ENCODE measurements at regions not wholly inside any gene's neighbourhood (a gene's known extent, or its start where the extent isn't known, plus 50 kb on each side); places are given as distances from the start of the nearest gene placed in this dataset.
A peak's percentile ranks its signal among the peaks of the same experiment; 100 is the strongest.

GRCh38 chr4:126871810-126872209, 760.9 kb upstream of the INTU start:
- no peak for DNase-seq (ENCODE audit: low read depth)
- H3K4me3 ChIP-seq (ENCODE audit: control insufficient read depth, low read depth, low read length), result no peak overlapping the region

GRCh38 chr4:126874533-126874932, 758.2 kb upstream of the INTU start:
- H3K4me3 ChIP-seq (ENCODE audit: control insufficient read depth, low read depth, low read length), result no peak overlapping the region
- DNase-seq (ENCODE audit: low read depth), result no peak
- TF ChIP-seq, protein P1, sequence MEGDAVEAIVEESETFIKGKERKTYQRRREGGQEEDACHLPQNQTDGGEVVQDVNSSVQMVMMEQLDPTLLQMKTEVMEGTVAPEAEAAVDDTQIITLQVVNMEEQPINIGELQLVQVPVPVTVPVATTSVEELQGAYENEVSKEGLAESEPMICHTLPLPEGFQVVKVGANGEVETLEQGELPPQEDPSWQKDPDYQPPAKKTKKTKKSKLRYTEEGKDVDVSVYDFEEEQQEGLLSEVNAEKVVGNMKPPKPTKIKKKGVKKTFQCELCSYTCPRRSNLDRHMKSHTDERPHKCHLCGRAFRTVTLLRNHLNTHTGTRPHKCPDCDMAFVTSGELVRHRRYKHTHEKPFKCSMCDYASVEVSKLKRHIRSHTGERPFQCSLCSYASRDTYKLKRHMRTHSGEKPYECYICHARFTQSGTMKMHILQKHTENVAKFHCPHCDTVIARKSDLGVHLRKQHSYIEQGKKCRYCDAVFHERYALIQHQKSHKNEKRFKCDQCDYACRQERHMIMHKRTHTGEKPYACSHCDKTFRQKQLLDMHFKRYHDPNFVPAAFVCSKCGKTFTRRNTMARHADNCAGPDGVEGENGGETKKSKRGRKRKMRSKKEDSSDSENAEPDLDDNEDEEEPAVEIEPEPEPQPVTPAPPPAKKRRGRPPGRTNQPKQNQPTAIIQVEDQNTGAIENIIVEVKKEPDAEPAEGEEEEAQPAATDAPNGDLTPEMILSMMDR (conservative IDR thresholded peaks at IDR 0.05; ENCODE audit: control insufficient read depth, insufficient read depth, low read depth, low read length), result no peak

More at GRCh38 chr4:126871810-126872209, 760.9 kb upstream of the INTU start:
- TF ChIP-seq, protein P1 (conservative IDR thresholded peaks at IDR 0.05; ENCODE audit: control insufficient read depth, insufficient read depth, low read depth, low read length), result no peak

DNA sequence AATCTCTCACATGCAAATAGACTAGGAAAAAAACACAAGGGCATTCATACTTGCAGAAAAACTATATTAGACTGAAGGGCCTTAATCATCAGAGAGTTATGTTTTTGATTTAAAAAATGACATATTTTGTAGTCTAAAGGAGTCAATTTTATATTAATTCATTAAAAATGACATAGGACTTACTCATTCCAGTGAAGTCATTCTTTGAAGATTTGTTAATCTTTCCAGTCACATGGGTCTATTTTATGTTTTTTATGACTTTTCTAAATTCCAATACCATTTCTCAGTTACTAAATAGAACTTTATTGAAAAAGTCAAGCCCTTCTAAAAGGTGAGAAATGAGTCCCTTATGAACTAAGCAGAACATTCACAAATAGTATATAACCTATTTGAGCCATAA, 743.8 kb upstream of the INTU start:
- peak; percentile 71 for DNase-seq (ENCODE audit: low read depth)
- TF ChIP-seq, protein P1 (conservative IDR thresholded peaks at IDR 0.05; ENCODE audit: control insufficient read depth, insufficient read depth, low read depth, low read length), result no peak
- H3K4me3 ChIP-seq (ENCODE audit: control insufficient read depth, low read depth, low read length), result no peak overlapping the region

GRCh38 chr4:126890383-126890782, 742.4 kb upstream of the INTU start:
- H3K4me3 ChIP-seq (ENCODE audit: control insufficient read depth, low read depth, low read length), result no peak overlapping the region
- no peak for DNase-seq (ENCODE audit: low read depth)
- TF ChIP-seq, protein P1 (conservative IDR thresholded peaks at IDR 0.05; ENCODE audit: control insufficient read depth, insufficient read depth, low read depth, low read length), result no peak

DNA sequence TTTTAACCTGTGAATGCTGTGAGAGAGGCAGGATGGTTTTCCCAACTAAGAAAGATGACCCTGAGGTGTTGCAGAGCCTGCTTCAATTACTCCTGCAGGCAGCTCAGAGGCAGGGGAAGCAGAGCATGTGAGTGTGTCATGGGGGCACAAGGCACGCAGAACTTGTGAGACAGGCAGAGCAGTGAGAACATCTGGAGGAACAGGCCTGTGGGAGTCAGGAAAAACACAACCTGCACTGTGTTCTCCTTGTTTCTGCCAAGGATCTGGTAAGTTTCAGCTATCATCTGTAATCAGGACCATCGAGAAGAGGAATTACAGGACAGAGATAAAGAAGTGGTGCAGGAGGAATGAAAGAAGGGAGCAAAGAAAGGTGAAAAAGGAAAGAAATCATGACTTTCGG, 741.8 kb upstream of the INTU start:
- TF ChIP-seq, protein P1 (conservative IDR thresholded peaks at IDR 0.05; ENCODE audit: control insufficient read depth, insufficient read depth, low read depth, low read length), result no peak
- peak; percentile 56 for DNase-seq (ENCODE audit: low read depth)
- H3K4me3 ChIP-seq (ENCODE audit: control insufficient read depth, low read depth, low read length), result no peak overlapping the region

- TF ChIP-seq, protein P1 (conservative IDR thresholded peaks at IDR 0.05; ENCODE audit: control insufficient read depth, insufficient read depth, low read depth, low read length), result no peak
- H3K4me3 ChIP-seq (ENCODE audit: control insufficient read depth, low read depth, low read length), result no peak overlapping the region
- no peak for DNase-seq (ENCODE audit: low read depth)
Observed at GRCh38 chr4:126894963-126895362, 737.8 kb upstream of the INTU start.

GRCh38 chr4:126895988-126896570, 736.7 kb upstream of the INTU start:
- no peak overlapping the region for H3K4me3 ChIP-seq (ENCODE audit: control insufficient read depth, low read depth, low read length)
- TF ChIP-seq, protein P1 (conservative IDR thresholded peaks at IDR 0.05; ENCODE audit: control insufficient read depth, insufficient read depth, low read depth, low read length), result no peak
- DNase-seq (ENCODE audit: low read depth), result no peak
